Endothelial cell of umbilical vein (primary cell): ENCODE measurements at regions not wholly inside any gene's neighbourhood (a gene's known extent, or its start where the extent isn't known, plus 50 kb on each side); places are given as distances from the start of the nearest gene placed in this dataset.

Experiments
- BruUV-seq: library from RNA; stranded (reverse); fragments of 400-500 nt; replicated peaks from 2 replicates; lab custom pipeline; 2021; lab: Mats Ljungman, UMichigan
- CTCF ChIA-PET: fragments of 300-600, 350-600 bp; sonication (Branson Sonifier 250); formaldehyde crosslinking; loops from one replicate; lab custom pipeline; 2021; ENCODE audit warnings: antibody characterized with exemption, inconsistent platforms; lab: Charles Lee
- POLR2A ChIA-PET: fragments of 300-600, 350-600 bp; sonication (Branson Sonifier 250); formaldehyde crosslinking; loops from one replicate; lab custom pipeline; 2021; ENCODE audit warnings: antibody characterized with exemption, inconsistent platforms; lab: Charles Lee
- DNase-seq: peaks from one replicate; pipeline ENCODE4 v3.0.0-alpha.2; 2011; ENCODE audit warnings: low read depth, low spot score
- FAIRE-seq: peaks from 2 replicates; lab custom pipeline; 2011; peaks lifted over from hg19 to GRCh38; lab: Jason Lieb, UNC
- H2AFZ ChIP-seq: 2 replicates; pipeline ENCODE4 v1.6.0; 2012; ENCODE audit warnings: low read depth, low read length, control low read depth, inconsistent platforms
- H3K27ac ChIP-seq: 2 replicates; pipeline ENCODE4 v1.5.1; 2011; ENCODE audit warnings: low read depth, mild to moderate bottlenecking, control low read depth, low read length, moderate library complexity; ENCODE audit not compliant: insufficient read depth
- H3K27me3 ChIP-seq, 2 experiments: 2 replicates each; pipeline versions ENCODE4 v1.6.0 to v1.6.1; 2011; ENCODE audit warnings: low read length in 2 of 2, mixed read lengths in 1 of 2; ENCODE audit not compliant: control insufficient read depth in 2 of 2, insufficient read depth in 2 of 2
- H3K36me3 ChIP-seq, 2 experiments: 2 replicates in 1 of 2; 3 replicates in 1 of 2; pipeline ENCODE4 v1.5.1; 2011; ENCODE audit warnings: low read length in 2 of 2, mild to moderate bottlenecking in 1 of 2, moderate library complexity in 1 of 2; ENCODE audit not compliant: control insufficient read depth in 2 of 2, insufficient read depth in 2 of 2; ENCODE audit errors: extremely low read depth in 1 of 2
- H3K4me1 ChIP-seq: 3 replicates; pipeline ENCODE4 v1.5.1; 2011; ENCODE audit warnings: mild to moderate bottlenecking, low read length; ENCODE audit not compliant: control insufficient read depth, insufficient read depth; ENCODE audit errors: extremely low read depth
- H3K4me2 ChIP-seq: 2 replicates; pipeline ENCODE4 v1.6.1; 2011; ENCODE audit warnings: low read length, control low read depth, mixed read lengths; ENCODE audit not compliant: insufficient read depth
- H3K4me3 ChIP-seq, 3 experiments: fragments of 200-600 bp in 1 of 3; sonication (generic), shearing (Covaris generic) in 1 of 3; replicated peaks in 1 of 3; 2 replicates each; pipeline ENCODE4 v1.5.1; 2011 to 2016; ENCODE audit warnings: control low read depth in 3 of 3, low read length in 3 of 3, mild to moderate bottlenecking in 2 of 3, inconsistent platforms in 1 of 3, low read depth in 1 of 3, moderate library complexity in 1 of 3; ENCODE audit not compliant: insufficient read depth in 1 of 3
- H3K79me2 ChIP-seq: 2 replicates; pipeline ENCODE4 v1.6.0; 2012; ENCODE audit warnings: low read length, inconsistent platforms; ENCODE audit not compliant: control insufficient read depth, insufficient read depth
- H3K9ac ChIP-seq: replicated peaks from 2 replicates; pipeline ENCODE3; 2011; ENCODE audit warnings: low read length, control low read depth; ENCODE audit not compliant: insufficient read depth; ENCODE audit errors: extremely low read depth
- H3K9me1 ChIP-seq: replicated peaks from 3 replicates; pipeline ENCODE4 v1.6.0; 2011; ENCODE audit warnings: mild to moderate bottlenecking, low read length; ENCODE audit not compliant: control insufficient read depth, insufficient read depth; ENCODE audit errors: extremely low read depth
- H3K9me3 ChIP-seq: replicated peaks from 2 replicates; pipeline ENCODE4 v1.5.1; 2012; ENCODE audit warnings: low read length, inconsistent platforms; ENCODE audit not compliant: control insufficient read depth, insufficient read depth
- H4K20me1 ChIP-seq: replicated peaks from 2 replicates; pipeline ENCODE3; 2011; ENCODE audit warnings: mild to moderate bottlenecking, low read length; ENCODE audit not compliant: control insufficient read depth, insufficient read depth; ENCODE audit errors: extremely low read depth
- CTCF ChIP-seq, 2 donors: IDR thresholded peaks; 1 replicate in 1 of 2; 2 replicates in 1 of 2; pipeline ENCODE4 v1.5.1; 2011; ENCODE audit warnings: low read length in 2 of 2, mild to moderate bottlenecking in 2 of 2, moderate library complexity in 2 of 2, control low read depth in 1 of 2, inconsistent platforms in 1 of 2, low read depth in 1 of 2; ENCODE audit not compliant: insufficient read depth in 1 of 2; ENCODE audit errors: extremely low read depth in 1 of 2
- EZH2 ChIP-seq: IDR thresholded peaks from 2 replicates; pipeline ENCODE4 v1.6.1; 2012; ENCODE audit warnings: borderline replicate concordance, low read depth, mild to moderate bottlenecking, moderate library complexity, low read length, inconsistent platforms; ENCODE audit not compliant: severe bottlenecking
- FOS ChIP-seq: IDR thresholded peaks from 2 replicates; pipeline ENCODE4 v1.6.1; 2011; ENCODE audit warnings: mild to moderate bottlenecking, low read length, moderate library complexity, borderline replicate concordance; ENCODE audit not compliant: insufficient read depth
- GATA2 ChIP-seq: IDR thresholded peaks from 2 replicates; pipeline ENCODE4 v1.7.0; 2011; ENCODE audit warnings: low read depth, mild to moderate bottlenecking, moderate library complexity, mixed read lengths, low read length; ENCODE audit not compliant: insufficient read length, insufficient read depth
- JUN ChIP-seq: IDR thresholded peaks from 2 replicates; pipeline ENCODE4 v1.6.1; 2011; ENCODE audit warnings: borderline replicate concordance, low read depth; ENCODE audit not compliant: insufficient read length, insufficient read depth
- MAX ChIP-seq: IDR thresholded peaks from 2 replicates; pipeline ENCODE4 v1.6.1; 2011; ENCODE audit not compliant: insufficient read depth, insufficient read length
- POLR2A ChIP-seq: IDR thresholded peaks from 2 replicates; pipeline ENCODE4 v1.6.1; 2012; ENCODE audit warnings: low read depth, mild to moderate bottlenecking, control low read depth, low read length
- POLR2AphosphoS5 ChIP-seq: IDR thresholded peaks from 2 replicates; pipeline ENCODE4 v1.6.1; 2012; ENCODE audit warnings: low read depth, mild to moderate bottlenecking, control low read depth, low read length, moderate library complexity; ENCODE audit not compliant: insufficient read depth
- dilution Hi-C: fragments of 300-500 bp; cut with MboI; formaldehyde crosslinking; loops from one replicate; pipeline ENCODE4 v1.15.0; 2019; ENCODE audit warnings: low sequenced_read_pairs; ENCODE audit not compliant: extremely low pct_ligation_motif_present
- intact Hi-C: fragments of 100-400 bp; cut with micrococcal nuclease; formaldehyde crosslinking; loops from one replicate; pipeline ENCODE4 v1.10.0; 2022

GRCh38 chr18:51301376-51301775, 103.9 kb upstream of the MEX3C start:
- POLR2A ChIA-PET, result no interaction called here
- Histone ChIP-seq H3K36me3 (no peaks in the 10 kb centered on the region), H3K9me3 (no peaks in the 10 kb centered on the region), H3K79me2 (no peaks in the 10 kb centered on the region), H3K4me1 (no peaks in the 10 kb centered on the region), H3K9me1 (no peaks in the 10 kb centered on the region), H4K20me1 (no peaks in the 10 kb centered on the region), H3K27ac (no peak overlapping the region), H3K4me3 (no peak overlapping the region), H3K4me2 (no peak overlapping the region), H2AFZ (no peak overlapping the region), H3K27me3 (no peaks in the 10 kb centered on the region), H3K9ac (no peak overlapping the region)
- CTCF ChIA-PET, result no interaction called here
- dilution Hi-C loops, result no loop called here
- intact Hi-C loops, result no loop called here
- no TSS peak for BruUV-seq
- TF ChIP-seq CTCF (IDR thresholded peaks at IDR 0.05; ENCODE audit: extremely low read depth in 1 of 2, insufficient read depth in 1 of 2, low read depth in 1 of 2, low read length in 2 of 2) (no peak), MAX (no peak), GATA2 (no peak)
- DNase-seq (no peak), FAIRE-seq (no peak)

GRCh38 chr18:51316677-51317076, 119.2 kb upstream of the MEX3C start:
- no peaks in the 10 kb centered on the region for H3K79me2 ChIP-seq
- H2AFZ ChIP-seq, result no peak overlapping the region
- no peak for FAIRE-seq
- intact Hi-C loops, result no loop called here
- no peak for DNase-seq
- no peaks in the 10 kb centered on the region for H3K9me1 ChIP-seq
- H3K27ac ChIP-seq, result no peak overlapping the region
- ChIA-PET POLR2A (no interaction called here), CTCF (interaction anchor here (0.9 kb wide), 1 partner anchor 15 kb away, joined by 3 read pairs; no protein-coding TSS in a partner anchor)
- H3K4me3 ChIP-seq, result no peak overlapping the region
- dilution Hi-C loops, result no loop called here
- BruUV-seq, result no TSS peak
- TF ChIP-seq FOS (no peak), POLR2AphosphoS5 (no peak), POLR2A (no peak), JUN (no peak), GATA2 (no peak), MAX (no peak), EZH2 (no peak), CTCF (IDR thresholded peaks at IDR 0.05; ENCODE audit: extremely low read depth in 1 of 2, insufficient read depth in 1 of 2, low read depth in 1 of 2, low read length in 2 of 2) (no peak)
- no peaks in the 10 kb centered on the region for H3K36me3 ChIP-seq
- no peak overlapping the region for H3K9ac ChIP-seq
- no peak overlapping the region for H3K4me2 ChIP-seq
- H3K27me3 ChIP-seq, result no peaks in the 10 kb centered on the region
- no peaks in the 10 kb centered on the region for H4K20me1 ChIP-seq
- no peaks in the 10 kb centered on the region for H3K4me1 ChIP-seq
- peaks cover 2% of the 10 kb centered on the region for H3K9me3 ChIP-seq
